GM12878 (cell line): ENCODE measurements at regions not wholly inside any gene's neighbourhood (a gene's known extent, or its start where the extent isn't known, plus 50 kb on each side); places are given as distances from the start of the nearest gene placed in this dataset.

Experiments
- CBX3 ChIP-seq: fragments of 200-600 bp; sonication (generic); IDR thresholded peaks from 2 replicates; pipeline ENCODE4 v1.6.1; 2016; ENCODE audit warnings: low read depth, borderline replicate concordance
- CHD4 ChIP-seq: fragments of 200-600 bp; sonication (generic); IDR thresholded peaks from 2 replicates; pipeline ENCODE4 v1.6.1; 2016; ENCODE audit warnings: mild to moderate bottlenecking
- GATAD2B ChIP-seq: fragments of 450-650 bp; conservative IDR thresholded peaks from 2 replicates; pipeline ENCODE4 v1.6.1; 2017; ENCODE audit warnings: low read depth, mild to moderate bottlenecking, moderate library complexity
- HDAC2 ChIP-seq: fragments of 200-600 bp; sonication (generic); IDR thresholded peaks from 2 replicates; pipeline ENCODE4 v1.6.1; 2017
- IRF5 ChIP-seq: fragments of 450-650 bp; IDR thresholded peaks from 2 replicates; pipeline ENCODE4 v1.6.1; 2017; ENCODE audit warnings: borderline replicate concordance
- KLF5 ChIP-seq: fragments of 450-650 bp; IDR thresholded peaks from 2 replicates; pipeline ENCODE4 v1.6.1; 2014; ENCODE audit warnings: mild to moderate bottlenecking; ENCODE audit not compliant: partially characterized antibody
- MYB ChIP-seq: fragments of 150-350 bp; IDR thresholded peaks from 2 replicates; pipeline ENCODE4 v1.6.1; 2014; ENCODE audit warnings: mild to moderate bottlenecking, low read depth, low read length, borderline replicate concordance
- NFIC ChIP-seq: IDR thresholded peaks from 2 replicates; pipeline ENCODE4 v1.6.1; 2012; ENCODE audit warnings: low read depth, mild to moderate bottlenecking, inconsistent platforms, low read length, moderate library complexity
- NFXL1 ChIP-seq: fragments of 450-650 bp; IDR thresholded peaks from 2 replicates; pipeline ENCODE4 v1.6.1; 2017; ENCODE audit warnings: antibody characterized with exemption, mild to moderate bottlenecking, borderline replicate concordance
- PKNOX1 ChIP-seq: fragments of 450-650 bp; IDR thresholded peaks from 2 replicates; pipeline ENCODE4 v1.6.1; 2016; ENCODE audit warnings: mild to moderate bottlenecking
- POLR2AphosphoS2 ChIP-seq: IDR thresholded peaks from 2 replicates; pipeline ENCODE4 v1.6.1; 2011; ENCODE audit warnings: low read depth, mild to moderate bottlenecking, low read length, improper control_type of control experiment, moderate library complexity
- SIX5 ChIP-seq: IDR thresholded peaks from 2 replicates; pipeline ENCODE4 v1.6.1; 2011; ENCODE audit warnings: mild to moderate bottlenecking, low read depth, low read length, moderate library complexity; ENCODE audit not compliant: severe bottlenecking
- YY1 ChIP-seq: IDR thresholded peaks from 2 replicates; pipeline ENCODE4 v1.6.1; 2011; ENCODE audit warnings: low read depth, mild to moderate bottlenecking, low read length
- ZBED1 ChIP-seq: IDR thresholded peaks from 2 replicates; pipeline ENCODE4 v1.6.1; 2016; ENCODE audit warnings: borderline replicate concordance
- TF ChIP-seq, protein P1 (sequence below): fragments of 450-650 bp; IDR thresholded peaks from 2 replicates; pipeline ENCODE4 v1.6.1; 2016; ENCODE audit warnings: mild to moderate bottlenecking
- TF ChIP-seq, protein P2 (sequence below): fragments of 450-650 bp; IDR thresholded peaks from 2 replicates; pipeline ENCODE4 v1.6.1; 2017; ENCODE audit warnings: antibody characterized with exemption, mild to moderate bottlenecking, moderate library complexity
- TF ChIP-seq, protein P3 (sequence below): fragments of 450-650 bp; IDR thresholded peaks from 2 replicates; pipeline ENCODE4 v1.6.1; 2017; ENCODE audit warnings: mild to moderate bottlenecking, moderate library complexity

- TF ChIP-seq, protein P1, sequence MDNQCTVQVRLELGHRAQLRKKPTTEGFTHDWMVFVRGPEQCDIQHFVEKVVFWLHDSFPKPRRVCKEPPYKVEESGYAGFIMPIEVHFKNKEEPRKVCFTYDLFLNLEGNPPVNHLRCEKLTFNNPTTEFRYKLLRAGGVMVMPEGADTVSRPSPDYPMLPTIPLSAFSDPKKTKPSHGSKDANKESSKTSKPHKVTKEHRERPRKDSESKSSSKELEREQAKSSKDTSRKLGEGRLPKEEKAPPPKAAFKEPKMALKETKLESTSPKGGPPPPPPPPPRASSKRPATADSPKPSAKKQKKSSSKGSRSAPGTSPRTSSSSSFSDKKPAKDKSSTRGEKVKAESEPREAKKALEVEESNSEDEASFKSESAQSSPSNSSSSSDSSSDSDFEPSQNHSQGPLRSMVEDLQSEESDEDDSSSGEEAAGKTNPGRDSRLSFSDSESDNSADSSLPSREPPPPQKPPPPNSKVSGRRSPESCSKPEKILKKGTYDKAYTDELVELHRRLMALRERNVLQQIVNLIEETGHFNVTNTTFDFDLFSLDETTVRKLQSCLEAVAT: no peak
- TF ChIP-seq, protein P2, sequence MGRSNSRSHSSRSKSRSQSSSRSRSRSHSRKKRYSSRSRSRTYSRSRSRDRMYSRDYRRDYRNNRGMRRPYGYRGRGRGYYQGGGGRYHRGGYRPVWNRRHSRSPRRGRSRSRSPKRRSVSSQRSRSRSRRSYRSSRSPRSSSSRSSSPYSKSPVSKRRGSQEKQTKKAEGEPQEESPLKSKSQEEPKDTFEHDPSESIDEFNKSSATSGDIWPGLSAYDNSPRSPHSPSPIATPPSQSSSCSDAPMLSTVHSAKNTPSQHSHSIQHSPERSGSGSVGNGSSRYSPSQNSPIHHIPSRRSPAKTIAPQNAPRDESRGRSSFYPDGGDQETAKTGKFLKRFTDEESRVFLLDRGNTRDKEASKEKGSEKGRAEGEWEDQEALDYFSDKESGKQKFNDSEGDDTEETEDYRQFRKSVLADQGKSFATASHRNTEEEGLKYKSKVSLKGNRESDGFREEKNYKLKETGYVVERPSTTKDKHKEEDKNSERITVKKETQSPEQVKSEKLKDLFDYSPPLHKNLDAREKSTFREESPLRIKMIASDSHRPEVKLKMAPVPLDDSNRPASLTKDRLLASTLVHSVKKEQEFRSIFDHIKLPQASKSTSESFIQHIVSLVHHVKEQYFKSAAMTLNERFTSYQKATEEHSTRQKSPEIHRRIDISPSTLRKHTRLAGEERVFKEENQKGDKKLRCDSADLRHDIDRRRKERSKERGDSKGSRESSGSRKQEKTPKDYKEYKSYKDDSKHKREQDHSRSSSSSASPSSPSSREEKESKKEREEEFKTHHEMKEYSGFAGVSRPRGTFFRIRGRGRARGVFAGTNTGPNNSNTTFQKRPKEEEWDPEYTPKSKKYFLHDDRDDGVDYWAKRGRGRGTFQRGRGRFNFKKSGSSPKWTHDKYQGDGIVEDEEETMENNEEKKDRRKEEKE: no peak
- TF ChIP-seq PKNOX1 (no peak), NFIC (no peak), GATAD2B (peak; percentile 93; the same call in 1 of the 2 replicates), POLR2AphosphoS2 (no peak), SIX5 (no peak), CHD4 (no peak), MYB (no peak), KLF5 (no peak), CBX3 (no peak), IRF5 (no peak), HDAC2 (0 out of 2 replicates have a peak, but pooled peaks have one; percentile 16), ZBED1 (no peak), YY1 (peak; percentile 79), NFXL1 (no peak)
- TF ChIP-seq, protein P3, sequence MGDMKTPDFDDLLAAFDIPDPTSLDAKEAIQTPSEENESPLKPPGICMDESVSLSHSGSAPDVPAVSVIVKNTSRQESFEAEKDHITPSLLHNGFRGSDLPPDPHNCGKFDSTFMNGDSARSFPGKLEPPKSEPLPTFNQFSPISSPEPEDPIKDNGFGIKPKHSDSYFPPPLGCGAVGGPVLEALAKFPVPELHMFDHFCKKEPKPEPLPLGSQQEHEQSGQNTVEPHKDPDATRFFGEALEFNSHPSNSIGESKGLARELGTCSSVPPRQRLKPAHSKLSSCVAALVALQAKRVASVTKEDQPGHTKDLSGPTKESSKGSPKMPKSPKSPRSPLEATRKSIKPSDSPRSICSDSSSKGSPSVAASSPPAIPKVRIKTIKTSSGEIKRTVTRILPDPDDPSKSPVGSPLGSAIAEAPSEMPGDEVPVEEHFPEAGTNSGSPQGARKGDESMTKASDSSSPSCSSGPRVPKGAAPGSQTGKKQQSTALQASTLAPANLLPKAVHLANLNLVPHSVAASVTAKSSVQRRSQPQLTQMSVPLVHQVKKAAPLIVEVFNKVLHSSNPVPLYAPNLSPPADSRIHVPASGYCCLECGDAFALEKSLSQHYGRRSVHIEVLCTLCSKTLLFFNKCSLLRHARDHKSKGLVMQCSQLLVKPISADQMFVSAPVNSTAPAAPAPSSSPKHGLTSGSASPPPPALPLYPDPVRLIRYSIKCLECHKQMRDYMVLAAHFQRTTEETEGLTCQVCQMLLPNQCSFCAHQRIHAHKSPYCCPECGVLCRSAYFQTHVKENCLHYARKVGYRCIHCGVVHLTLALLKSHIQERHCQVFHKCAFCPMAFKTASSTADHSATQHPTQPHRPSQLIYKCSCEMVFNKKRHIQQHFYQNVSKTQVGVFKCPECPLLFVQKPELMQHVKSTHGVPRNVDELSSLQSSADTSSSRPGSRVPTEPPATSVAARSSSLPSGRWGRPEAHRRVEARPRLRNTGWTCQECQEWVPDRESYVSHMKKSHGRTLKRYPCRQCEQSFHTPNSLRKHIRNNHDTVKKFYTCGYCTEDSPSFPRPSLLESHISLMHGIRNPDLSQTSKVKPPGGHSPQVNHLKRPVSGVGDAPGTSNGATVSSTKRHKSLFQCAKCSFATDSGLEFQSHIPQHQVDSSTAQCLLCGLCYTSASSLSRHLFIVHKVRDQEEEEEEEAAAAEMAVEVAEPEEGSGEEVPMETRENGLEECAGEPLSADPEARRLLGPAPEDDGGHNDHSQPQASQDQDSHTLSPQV: no peak
These were observed 106.8 kb upstream of the CLMP start (continued) for GRCh38 chr11:123301696-123302400.
